GM21737 (cell line): ENCODE measurements at regions not wholly inside any gene's neighbourhood (a gene's known extent, or its start where the extent isn't known, plus 50 kb on each side); places are given as distances from the start of the nearest gene placed in this dataset.

Source experiments
- ATAC-seq: cut with Tn5 transposase; IDR thresholded peaks from one replicate; pipeline ENCODE4 v1.9.1; 2021; ENCODE audit warnings: mild to moderate bottlenecking, moderate library complexity; ENCODE audit not compliant: unreplicated experiment

GRCh38 chr21:31502537-31503143, 156.9 kb upstream of the SOD1 start:
- ATAC-seq = no peak

- ATAC-seq = no peak
Observed at GRCh38 chr21:31501926-31502325, 157.6 kb upstream of the SOD1 start.

DNA sequence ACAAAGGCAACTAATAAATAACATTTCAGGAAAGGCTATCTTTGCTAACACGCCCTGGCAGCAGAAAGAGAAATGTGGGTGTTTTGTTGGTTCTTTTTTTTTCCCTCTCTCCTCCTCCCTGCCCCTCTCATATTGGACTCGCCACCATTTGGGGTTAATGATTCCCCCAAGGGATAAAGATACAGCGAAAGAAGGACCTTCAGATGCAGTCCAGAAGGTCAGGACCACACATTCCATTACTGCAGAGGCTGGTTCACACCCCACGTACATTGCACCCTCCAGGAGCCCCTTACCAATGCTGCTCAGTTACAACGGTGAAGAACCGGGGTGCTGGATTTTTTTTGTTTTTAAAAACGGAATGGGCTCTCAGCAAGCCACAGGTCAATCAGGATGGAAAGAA, 156.9 kb upstream of the TIAM1 start:
- ATAC-seq = no peak

DNA sequence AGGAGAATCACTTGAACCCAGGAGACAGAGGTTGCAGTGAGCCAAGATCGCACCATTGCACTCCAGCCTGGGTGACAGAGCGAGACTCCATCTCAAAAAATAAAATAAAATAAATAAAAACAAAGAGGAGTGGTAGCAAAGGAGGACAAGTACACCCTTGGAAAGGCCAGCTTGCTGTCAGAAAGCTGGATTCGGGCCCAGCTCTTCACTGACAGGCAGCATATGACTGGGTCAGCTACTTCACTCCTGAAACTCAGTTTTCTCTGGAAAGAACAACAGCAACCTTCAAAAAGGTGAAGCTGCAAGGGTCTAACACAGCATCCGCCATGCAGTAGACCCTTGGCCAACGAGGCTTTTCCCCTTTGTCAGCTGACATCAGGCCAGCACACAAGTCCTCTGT, 156.0 kb upstream of the TIAM1 start:
- no peak for ATAC-seq

DNA sequence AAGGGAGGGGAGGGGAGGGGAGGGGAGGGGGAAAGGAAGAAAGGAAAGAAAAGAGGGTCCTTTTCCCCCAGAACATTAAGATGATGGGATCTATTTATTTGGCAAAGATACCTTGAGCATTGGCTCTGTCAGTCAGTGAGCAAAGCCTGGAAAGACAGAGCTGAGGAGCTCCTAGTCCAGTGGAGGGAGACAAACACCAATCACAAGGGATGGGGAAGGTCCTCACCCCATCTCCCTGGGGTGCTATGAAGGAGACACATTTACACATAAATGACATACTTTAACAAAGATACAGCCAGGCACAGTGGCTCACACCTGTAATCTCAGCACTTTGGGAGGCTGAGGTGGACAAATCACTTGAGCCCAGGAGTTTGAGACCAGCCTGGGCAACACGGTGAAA, 154.9 kb upstream of the TIAM1 start:
- no peak for ATAC-seq

- ATAC-seq = no peak
Observed at GRCh38 chr21:31497914-31498313, 153.9 kb upstream of the TIAM1 start.

DNA sequence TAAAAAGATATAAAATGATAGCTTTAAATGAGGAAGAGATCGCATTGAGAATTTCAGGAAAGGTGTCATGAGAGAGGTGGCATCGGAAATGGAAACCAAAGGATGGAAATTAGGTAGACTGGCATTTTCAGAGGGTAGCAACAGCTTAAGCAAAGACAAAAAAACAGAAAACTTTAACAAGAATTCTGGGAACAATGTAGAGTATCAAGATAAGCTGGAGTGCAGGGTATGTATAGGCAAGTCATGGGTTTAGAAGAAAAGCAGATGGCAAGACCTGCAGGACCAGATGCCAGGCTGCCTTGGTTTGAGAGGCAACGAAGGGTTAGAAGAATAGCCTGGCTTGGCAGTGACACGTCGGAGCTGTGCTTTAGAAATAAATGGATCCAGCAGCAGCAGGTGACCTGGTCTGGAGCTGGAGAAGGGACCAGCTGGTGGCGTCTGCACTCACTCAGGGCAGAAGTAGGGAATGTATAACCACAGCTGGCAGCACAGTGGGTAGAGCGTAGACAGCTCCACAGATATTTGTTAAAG, 149.4 kb upstream of the TIAM1 start:
- ATAC-seq = no peak

- ATAC-seq = no peak
Observed at GRCh38 chr21:31491617-31492016, 147.6 kb upstream of the TIAM1 start.

DNA sequence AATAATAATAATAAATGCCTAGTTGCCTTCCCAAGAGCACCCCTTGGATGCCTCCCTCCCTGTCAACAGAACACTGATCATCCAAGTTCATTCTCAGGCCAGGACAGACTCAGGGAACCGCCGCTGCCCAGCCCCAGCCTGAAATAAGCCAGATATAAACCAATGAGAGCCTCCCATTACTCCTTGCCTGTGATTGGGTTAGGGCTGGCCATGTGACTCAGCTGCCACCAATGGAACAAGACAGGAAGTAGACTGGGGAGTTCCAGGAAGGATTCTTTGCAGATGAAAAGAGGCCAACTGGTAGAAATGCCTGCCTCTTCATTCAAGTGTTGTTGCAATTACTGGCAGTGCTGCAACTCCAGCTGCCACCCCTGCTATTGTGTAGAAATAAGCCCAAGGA, 146.4 kb upstream of the TIAM1 start:
- no peak for ATAC-seq

GRCh38 chr21:31489726-31490125, 145.7 kb upstream of the TIAM1 start:
- ATAC-seq = no peak

GRCh38 chr21:31489014-31489413, 145.0 kb upstream of the TIAM1 start:
- ATAC-seq = no peak

DNA sequence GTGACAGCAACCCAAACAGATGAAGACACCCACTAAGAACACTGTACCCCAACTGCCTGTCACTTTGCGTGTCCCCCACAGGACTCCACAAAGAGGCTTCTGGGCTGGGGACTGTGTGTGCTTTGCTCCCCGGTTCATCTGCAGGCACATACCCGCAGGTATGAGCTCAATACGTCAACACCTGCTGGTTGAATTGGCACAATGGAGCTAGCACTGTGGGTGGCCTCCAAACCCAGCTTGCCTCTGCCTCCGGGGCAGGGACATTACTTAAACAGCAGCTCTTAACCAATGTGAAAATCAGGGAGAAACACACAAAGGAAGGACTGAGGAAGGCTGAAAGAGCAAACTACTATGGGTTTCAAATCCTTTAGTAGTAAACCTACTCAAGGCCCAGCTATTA, 140.2 kb upstream of the TIAM1 start:
- no peak for ATAC-seq

DNA sequence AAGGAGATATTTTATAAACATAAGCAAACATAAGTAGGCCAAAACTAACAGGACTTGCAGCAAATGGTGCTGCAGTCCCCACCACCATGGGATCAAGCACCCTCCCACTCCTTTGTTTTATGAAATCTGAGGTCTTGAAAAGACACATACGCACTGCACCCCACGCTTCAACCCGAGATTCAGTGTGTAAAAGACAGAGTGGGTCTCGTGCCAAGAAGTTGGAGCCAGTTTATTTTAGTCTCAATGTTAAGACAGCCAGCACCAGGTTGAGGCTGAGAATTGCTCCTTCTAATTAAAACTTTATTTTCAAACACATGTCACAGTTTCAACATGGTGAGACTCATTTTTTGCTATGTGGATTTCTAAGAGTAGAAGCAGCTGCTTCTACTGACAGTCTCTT, 139.1 kb upstream of the TIAM1 start:
- no peak for ATAC-seq

DNA sequence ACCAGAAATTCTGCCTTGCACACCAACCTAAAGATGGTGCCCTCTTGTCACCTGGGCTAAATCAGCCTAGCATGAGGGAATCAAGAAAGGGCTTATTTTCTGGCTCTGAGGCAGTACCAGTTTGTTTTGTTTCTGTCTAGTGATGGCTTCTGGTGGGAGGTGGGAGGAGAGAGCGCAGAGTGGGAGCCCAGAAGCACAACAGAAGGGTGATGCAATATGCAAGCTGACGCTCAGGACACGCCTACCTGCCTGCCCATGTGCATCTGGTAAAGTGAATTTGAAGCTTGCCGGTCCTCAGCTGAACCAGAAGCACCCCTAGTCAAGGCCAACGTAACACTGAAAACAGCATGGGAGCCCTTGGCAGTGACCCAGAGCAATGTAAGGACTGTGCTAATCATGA, 138.4 kb upstream of the TIAM1 start:
- ATAC-seq = no peak

DNA sequence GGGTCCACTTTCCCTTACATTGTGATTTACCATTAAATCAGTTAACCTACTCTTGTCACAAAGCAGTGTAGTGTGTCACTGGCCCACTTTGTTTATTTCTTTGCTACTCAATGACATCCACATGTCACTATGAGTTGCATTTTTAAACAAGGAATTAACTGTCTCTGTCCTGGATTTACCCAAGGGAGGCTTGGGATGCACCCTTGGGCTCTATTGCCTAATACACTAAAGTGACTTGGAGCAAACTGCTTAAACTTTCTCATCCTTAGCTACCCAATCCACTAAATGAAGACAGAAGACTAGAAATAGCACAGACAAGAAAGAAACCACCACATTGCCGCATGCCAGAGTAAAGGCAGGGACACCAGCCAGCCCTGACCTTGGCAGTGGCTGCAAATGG, 136.2 kb upstream of the TIAM1 start:
- no peak for ATAC-seq

DNA sequence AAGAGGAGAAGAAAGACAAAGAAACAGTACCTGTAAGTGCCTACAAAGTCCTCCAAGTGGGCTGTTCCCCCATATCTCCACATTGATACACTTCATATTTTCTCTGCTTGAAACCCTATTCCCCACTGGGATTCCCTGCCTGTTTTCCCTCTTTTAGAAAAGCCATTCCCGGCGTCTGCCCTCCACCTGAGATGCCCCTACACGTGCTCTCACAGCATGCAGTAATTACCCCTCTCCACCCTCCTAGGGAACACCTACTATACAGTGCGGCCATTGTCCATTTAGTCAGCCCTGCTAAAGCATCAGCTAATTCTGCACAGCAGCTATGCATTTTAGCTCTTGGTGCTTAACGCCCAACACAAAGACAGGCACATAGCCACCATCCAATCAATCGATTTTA, 135.7 kb upstream of the TIAM1 start:
- ATAC-seq = no peak

GRCh38 chr21:31479222-31479621, 135.2 kb upstream of the TIAM1 start:
- ATAC-seq = no peak

- no peak for ATAC-seq
Observed at GRCh38 chr21:31476263-31477022, 132.4 kb upstream of the TIAM1 start.

GRCh38 chr21:31475223-31475622, 131.2 kb upstream of the TIAM1 start:
- ATAC-seq = no peak

DNA sequence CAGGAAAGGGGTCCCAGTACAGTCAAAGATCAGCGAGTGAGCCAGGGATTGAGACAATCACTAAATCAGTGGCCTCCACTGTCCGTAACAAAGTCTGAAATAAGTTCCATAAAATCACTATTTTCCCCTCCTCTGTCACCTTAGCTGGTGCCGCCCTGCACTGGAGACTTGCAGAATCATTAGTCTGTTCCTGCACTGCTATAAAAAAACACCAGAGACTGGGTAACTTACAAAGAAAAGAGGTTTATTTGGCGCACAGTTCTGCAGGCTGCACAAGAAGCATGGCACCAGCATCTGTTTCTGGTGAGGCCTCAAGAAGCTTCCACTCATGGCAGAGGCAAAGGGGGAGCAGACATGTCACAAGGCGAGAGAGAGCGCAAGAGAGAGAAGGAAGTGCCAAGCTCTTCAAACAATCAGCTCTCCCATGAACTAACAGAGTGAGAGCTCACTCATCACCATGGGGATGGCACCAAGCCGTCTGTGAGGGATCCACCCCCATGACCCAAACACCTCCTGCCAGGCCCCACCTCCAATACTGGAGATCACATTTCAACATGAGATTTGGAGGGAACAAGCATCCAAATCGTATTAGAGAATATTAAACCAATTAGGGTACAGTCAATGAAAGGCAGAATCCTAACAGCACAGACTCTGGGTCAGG, 129.8 kb upstream of the TIAM1 start:
- ATAC-seq = no peak

DNA sequence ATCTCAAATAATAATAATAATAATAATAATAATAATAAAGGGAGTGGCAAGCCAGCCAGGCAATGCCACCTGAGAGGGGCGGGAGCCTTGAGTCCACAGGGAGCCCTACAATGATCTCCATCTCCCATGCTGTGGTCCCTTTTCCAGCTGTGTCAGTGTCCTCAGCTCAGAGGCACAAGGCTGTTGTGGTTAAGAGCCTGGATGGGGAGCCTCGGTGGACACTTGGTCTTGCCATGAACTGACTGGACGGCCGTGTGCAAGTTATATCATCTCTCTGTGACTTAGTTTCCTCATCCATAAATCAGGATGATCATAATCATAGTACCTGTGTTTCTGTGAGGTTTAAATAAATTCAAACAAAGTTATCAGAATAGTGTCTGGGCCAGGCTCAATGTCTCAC, 127.8 kb upstream of the TIAM1 start:
- no peak for ATAC-seq
